K562 (cell line): ENCODE measurements at regions not wholly inside any gene's neighbourhood (a gene's known extent, or its start where the extent isn't known, plus 50 kb on each side); places are given as distances from the start of the nearest gene placed in this dataset.

Experiments
- ATAC-seq: fragments of 200-7000 bp; cut with Tn5 transposase; 3 replicates; pipeline ENCODE4 v1.9.1; 2020; ENCODE audit warnings: moderate library complexity
- BruUV-seq: library from RNA; stranded (reverse); fragments of 400-500 nt; replicated peaks from 2 replicates; lab custom pipeline; 2021; lab: Mats Ljungman, UMichigan
- CTCF ChIA-PET: fragments of 300-600 bp; formaldehyde crosslinking; extraction: SDS; loops from one replicate; lab custom pipeline; 2021; ENCODE audit warnings: low intra/inter-chr PET ratio; lab: Yijun Ruan, JAX
- POLR2A ChIA-PET: fragments of 300-600, 350-650 bp; sonication (Branson Sonifier 250); formaldehyde crosslinking; extraction: SDS; loops from one replicate; lab custom pipeline; 2021; ENCODE audit warnings: antibody characterized with exemption, inconsistent platforms; lab: Yijun Ruan, JAX
- DNase-seq, 4 experiments: peaks; one replicate each; pipeline versions ENCODE4 v3.0.0 to v3.0.0-alpha.2; 2011 to 2018; ENCODE audit warnings: low spot score in 3 of 4, mixed read lengths in 3 of 4; ENCODE audit errors: extremely low read depth in 1 of 4
- FAIRE-seq: peaks from 2 replicates; lab custom pipeline; 2011; peaks lifted over from hg19 to GRCh38; lab: Jason Lieb, UNC
- H2AFZ ChIP-seq: 2 replicates; pipeline ENCODE4 v1.6.0; 2011; ENCODE audit warnings: low read depth, low read length, control low read depth, inconsistent platforms
- H3K27ac ChIP-seq: fragments of 200-600 bp; 3 replicates; pipeline ENCODE4 v1.8.0; 2011; ENCODE audit warnings: low read depth, mild to moderate bottlenecking, control low read depth, inconsistent platforms, low read length, moderate library complexity, mixed read lengths; ENCODE audit errors: extremely low read depth
- H3K27me3 ChIP-seq, 2 experiments: fragments of 300-600 bp in 1 of 2; 2 replicates in 1 of 2; 3 replicates in 1 of 2; pipeline versions ENCODE4 v1.6.0 to v1.8.0; 2011; ENCODE audit warnings: inconsistent platforms in 2 of 2, low read length in 2 of 2, mild to moderate bottlenecking in 1 of 2, mixed read lengths in 1 of 2, moderate library complexity in 1 of 2; ENCODE audit not compliant: control insufficient read depth in 2 of 2, insufficient read depth in 2 of 2
- H3K36me3 ChIP-seq: fragments of 300-600 bp; 3 replicates; pipeline ENCODE4 v1.8.0; 2011; ENCODE audit warnings: mild to moderate bottlenecking, low read length, inconsistent platforms; ENCODE audit not compliant: control insufficient read depth, insufficient read depth
- H3K4me1 ChIP-seq, 2 experiments: fragments of 200-600 bp in 1 of 2; replicated peaks in 1 of 2; 2 replicates in 1 of 2; 3 replicates in 1 of 2; pipeline versions ENCODE4 v1.5.1 to v1.8.0; 2011; ENCODE audit warnings: inconsistent platforms in 2 of 2, low read length in 2 of 2, mild to moderate bottlenecking in 1 of 2, mixed read lengths in 1 of 2, moderate library complexity in 1 of 2; ENCODE audit not compliant: control insufficient read depth in 2 of 2, insufficient read depth in 2 of 2
- H3K4me2 ChIP-seq: 2 replicates; pipeline ENCODE4 v1.6.1; 2011; ENCODE audit warnings: low read length, control low read depth, inconsistent platforms, mixed read lengths; ENCODE audit not compliant: insufficient read depth
- H3K4me3 ChIP-seq: fragments of 200-600 bp; sonication (generic), shearing (Covaris generic); 2 replicates; pipeline ENCODE4 v1.5.1; 2016; ENCODE audit warnings: control low read depth, inconsistent platforms
- H3K79me2 ChIP-seq: fragments of 200-600 bp; 3 replicates; pipeline ENCODE4 v1.8.0; 2011; ENCODE audit warnings: low read length, inconsistent platforms; ENCODE audit not compliant: control insufficient read depth, insufficient read depth
- H3K9ac ChIP-seq, 2 experiments: 2 replicates each; pipeline versions ENCODE4 v1.6.0 to v1.6.1; 2011; ENCODE audit warnings: low read depth in 2 of 2, low read length in 2 of 2, control low read depth in 1 of 2, inconsistent platforms in 1 of 2, mild to moderate bottlenecking in 1 of 2, mixed read lengths in 1 of 2; ENCODE audit not compliant: insufficient read depth in 1 of 2
- H3K9me1 ChIP-seq: one replicate; pipeline ENCODE4 v1.6.0; 2011; ENCODE audit warnings: inconsistent platforms, mild to moderate bottlenecking, low read length, moderate library complexity; ENCODE audit not compliant: control insufficient read depth, insufficient read depth
- H3K9me3 ChIP-seq: replicated peaks from 2 replicates; pipeline ENCODE4 v1.5.1; 2011; ENCODE audit warnings: low read depth, low read length, inconsistent platforms; ENCODE audit not compliant: control insufficient read depth, insufficient read depth
- H4K20me1 ChIP-seq: replicated peaks from 2 replicates; pipeline ENCODE4 v1.6.1; 2011; ENCODE audit warnings: low read length, inconsistent platforms, mixed read lengths; ENCODE audit not compliant: control insufficient read depth, insufficient read depth
- MYBL2 ChIP-seq, 2 experiments: fragments of 450-650 bp in 1 of 2; sonication (generic) in 1 of 2; formaldehyde crosslinking in 1 of 2; IDR thresholded peaks; 2 replicates each; pipeline versions ENCODE4 v1.6.1 to v1.8.1; 2017 to 2022; ENCODE audit warnings: borderline replicate concordance in 1 of 2, inconsistent platforms in 1 of 2, low read depth in 1 of 2, mild to moderate bottlenecking in 1 of 2, missing genetic modification reagents in 1 of 2, moderate library complexity in 1 of 2
- SNIP1 ChIP-seq: fragments of 450-650 bp; IDR thresholded peaks from 2 replicates; pipeline ENCODE4 v1.7.1; 2017; ENCODE audit warnings: low read depth, mild to moderate bottlenecking
- XRCC3 ChIP-seq: fragments of 450-650 bp; IDR thresholded peaks from 2 replicates; pipeline ENCODE4 v1.6.1; 2017; ENCODE audit warnings: mild to moderate bottlenecking, moderate library complexity
- ZKSCAN1 ChIP-seq: fragments of 150-350 bp; IDR thresholded peaks from 2 replicates; pipeline ENCODE4 v1.6.1; 2016; ENCODE audit warnings: low read depth, low read length
- ZNF3 ChIP-seq: fragments of 250-450 bp; sonication (Bioruptor Pico); IDR thresholded peaks from 2 replicates; pipeline ENCODE4 v1.5.0; 2021; ENCODE audit warnings: mild to moderate bottlenecking, moderate library complexity
- ZNF561 ChIP-seq: fragments of 450-650 bp; formaldehyde crosslinking; conservative IDR thresholded peaks from 2 replicates; pipeline ENCODE4 v1.4.0; 2020; ENCODE audit warnings: mild to moderate bottlenecking, moderate library complexity
- WGBS: fragments of 100-300 bp; shearing (Covaris generic); methylation state at CpG from one replicate; pipeline ENCODE4 v1.1.6; 2016; ENCODE audit warnings: low coverage, mixed read lengths; ENCODE audit not compliant: insufficient coverage; ENCODE audit errors: missing lambda C conversion rate; 5-methylcytosine and 5-hydroxymethylcytosine counted together
- in situ Hi-C: fragments of 300-500 bp; cut with MboI; formaldehyde crosslinking; loops from 4 replicates; pipeline ENCODE4 v1.15.0; 2018; ENCODE audit warnings: inconsistent platforms, mixed read lengths
- intact Hi-C: fragments of 100-400 bp; cut with micrococcal nuclease; formaldehyde crosslinking; loops from 2 replicates; pipeline ENCODE4 v1.14.2; 2022
- TF ChIP-seq, protein P1 (sequence below): sonication (generic); formaldehyde crosslinking; IDR thresholded peaks from 2 replicates; pipeline ENCODE4 v1.8.0; 2022; ENCODE audit warnings: missing genetic modification reagents, mild to moderate bottlenecking, moderate library complexity, borderline replicate concordance

DNA sequence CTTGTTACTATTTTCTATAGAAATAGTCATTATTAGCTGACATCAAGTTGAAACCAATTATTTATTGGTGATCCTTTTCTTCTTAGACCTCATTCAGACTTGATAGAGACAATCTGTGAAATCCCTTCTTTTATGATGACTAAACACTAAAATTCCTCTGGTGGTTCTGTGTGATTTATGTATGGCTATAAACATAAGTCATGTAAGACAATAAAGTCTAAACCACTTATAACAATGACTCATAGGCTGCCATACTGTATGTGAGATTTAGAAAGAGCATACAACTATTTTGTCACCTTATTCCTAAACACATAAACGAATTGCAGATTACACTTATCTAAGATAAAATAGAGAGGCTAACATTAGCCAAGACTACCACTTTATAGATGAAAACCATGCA, 101.1 kb upstream of the PRR32 start:
- H3K4me1 ChIP-seq = no peaks in the 10 kb centered on the region
- H3K9ac ChIP-seq = no peak overlapping the region
- in situ Hi-C loops = no loop called here
- WGBS = 0% methylated on average over 1 of the region's 1 CpG
- no peak for ATAC-seq
- no peaks in the 10 kb centered on the region for H3K79me2 ChIP-seq
- BruUV-seq = no TSS peak
- H3K4me3 ChIP-seq = no peak overlapping the region
- POLR2A ChIA-PET = no interaction called here
- no peaks in the 10 kb centered on the region for H3K9me3 ChIP-seq
- no peak overlapping the region for H2AFZ ChIP-seq
- no peaks in the 10 kb centered on the region for H3K27me3 ChIP-seq
- DNase-seq = no peak
- intact Hi-C loops = no loop called here
- FAIRE-seq = no peak
- no peaks in the 10 kb centered on the region for H4K20me1 ChIP-seq
- H3K9me1 ChIP-seq = no peaks in the 10 kb centered on the region
- H3K4me2 ChIP-seq = no peak overlapping the region
- TF ChIP-seq, protein P1, sequence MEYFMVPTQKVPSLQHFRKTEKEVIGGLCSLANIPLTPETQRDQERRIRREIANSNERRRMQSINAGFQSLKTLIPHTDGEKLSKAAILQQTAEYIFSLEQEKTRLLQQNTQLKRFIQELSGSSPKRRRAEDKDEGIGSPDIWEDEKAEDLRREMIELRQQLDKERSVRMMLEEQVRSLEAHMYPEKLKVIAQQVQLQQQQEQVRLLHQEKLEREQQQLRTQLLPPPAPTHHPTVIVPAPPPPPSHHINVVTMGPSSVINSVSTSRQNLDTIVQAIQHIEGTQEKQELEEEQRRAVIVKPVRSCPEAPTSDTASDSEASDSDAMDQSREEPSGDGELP (CRISPR knock-in tag) = no peak
- TF ChIP-seq ZNF3 (CRISPR knock-in tag) (no peak), XRCC3 (no peak), MYBL2 (IDR thresholded peaks at IDR 0.05; ENCODE audit: low read depth) (no peak), MYBL2 (CRISPR knock-in tag; IDR thresholded peaks at IDR 0.05; ENCODE audit: borderline replicate concordance) (no peak), SNIP1 (no peak), ZNF561 (no peak), ZKSCAN1 (no peak)
- TF ChIP-seq, all 486 proteins: peak for 0
- no peak overlapping the region for H3K27ac ChIP-seq
- no peaks in the 10 kb centered on the region for H3K36me3 ChIP-seq
- CTCF ChIA-PET = no interaction called here
